Choroid plexus epithelial cell (primary cell): ENCODE measurements at regions not wholly inside any gene's neighbourhood (a gene's known extent, or its start where the extent isn't known, plus 50 kb on each side); places are given as distances from the start of the nearest gene placed in this dataset.

Source experiments
- DNase-seq: peaks from one replicate; pipeline ENCODE4 v3.0.0-alpha.2; 2010; ENCODE audit warnings: low read depth
- H3K4me3 ChIP-seq: 2 replicates; pipeline ENCODE4 v1.5.1; 2011; ENCODE audit warnings: low read depth, mild to moderate bottlenecking, control low read depth, low read length, moderate library complexity
- TF ChIP-seq, protein P1 (sequence below): conservative IDR thresholded peaks from 2 replicates; pipeline ENCODE4 v1.5.1; 2011; ENCODE audit warnings: low read depth, mild to moderate bottlenecking, control low read depth, inconsistent platforms, low read length, moderate library complexity

DNA sequence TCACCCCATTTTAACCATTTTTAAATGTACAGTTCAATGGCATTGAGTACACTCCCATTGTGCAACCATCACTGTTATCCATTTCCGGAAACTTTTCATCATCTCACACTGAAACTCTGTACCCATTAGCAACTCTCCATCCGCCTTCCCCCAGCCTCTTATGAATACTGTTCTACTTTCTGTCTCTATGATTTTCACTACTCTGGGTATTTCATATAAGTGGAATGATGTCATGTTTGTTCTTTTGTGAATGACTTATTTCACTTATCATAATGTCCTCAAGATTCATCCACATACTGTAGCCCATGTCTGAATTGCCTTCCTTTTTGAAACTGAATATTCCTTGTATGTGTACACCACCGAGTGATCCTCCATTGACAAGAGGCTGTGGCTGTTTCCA is 92.9 kb upstream of the TOX2 start:
- TF ChIP-seq, protein P1, sequence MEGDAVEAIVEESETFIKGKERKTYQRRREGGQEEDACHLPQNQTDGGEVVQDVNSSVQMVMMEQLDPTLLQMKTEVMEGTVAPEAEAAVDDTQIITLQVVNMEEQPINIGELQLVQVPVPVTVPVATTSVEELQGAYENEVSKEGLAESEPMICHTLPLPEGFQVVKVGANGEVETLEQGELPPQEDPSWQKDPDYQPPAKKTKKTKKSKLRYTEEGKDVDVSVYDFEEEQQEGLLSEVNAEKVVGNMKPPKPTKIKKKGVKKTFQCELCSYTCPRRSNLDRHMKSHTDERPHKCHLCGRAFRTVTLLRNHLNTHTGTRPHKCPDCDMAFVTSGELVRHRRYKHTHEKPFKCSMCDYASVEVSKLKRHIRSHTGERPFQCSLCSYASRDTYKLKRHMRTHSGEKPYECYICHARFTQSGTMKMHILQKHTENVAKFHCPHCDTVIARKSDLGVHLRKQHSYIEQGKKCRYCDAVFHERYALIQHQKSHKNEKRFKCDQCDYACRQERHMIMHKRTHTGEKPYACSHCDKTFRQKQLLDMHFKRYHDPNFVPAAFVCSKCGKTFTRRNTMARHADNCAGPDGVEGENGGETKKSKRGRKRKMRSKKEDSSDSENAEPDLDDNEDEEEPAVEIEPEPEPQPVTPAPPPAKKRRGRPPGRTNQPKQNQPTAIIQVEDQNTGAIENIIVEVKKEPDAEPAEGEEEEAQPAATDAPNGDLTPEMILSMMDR = no peak
- H3K4me3 ChIP-seq = no peak overlapping the region
- no peak for DNase-seq

DNA sequence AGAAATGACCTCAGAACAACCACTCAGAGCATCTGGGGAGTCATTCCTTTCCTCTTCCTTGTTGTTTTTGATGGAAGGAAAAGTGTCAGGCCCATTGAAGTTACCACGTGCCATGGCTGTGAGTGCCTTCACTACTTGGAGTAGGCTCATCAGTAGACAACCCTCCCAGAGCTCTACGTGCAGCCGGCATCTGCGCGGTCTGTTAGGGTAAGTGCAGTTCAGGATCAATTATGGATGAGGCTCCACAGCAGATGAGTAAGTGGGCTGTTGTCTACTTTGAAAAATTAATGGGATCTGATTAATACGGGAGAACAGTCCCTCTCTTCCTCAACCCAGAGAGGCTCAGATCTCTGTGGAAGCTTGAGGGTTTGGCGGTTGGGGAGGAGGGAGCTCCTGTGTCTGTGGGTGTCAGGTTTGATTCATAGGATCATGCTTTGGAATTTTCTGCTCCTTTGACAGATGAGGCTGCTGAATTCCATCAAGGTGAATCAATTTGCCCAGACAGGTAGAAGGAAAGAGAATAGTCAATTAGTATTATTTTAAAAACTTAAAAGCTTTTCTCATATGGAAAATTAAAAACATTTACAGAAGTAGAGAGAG is 93.8 kb upstream of the TOX2 start:
- no peak overlapping the region for H3K4me3 ChIP-seq
- no peak for DNase-seq
- TF ChIP-seq, protein P1 = no peak

DNA sequence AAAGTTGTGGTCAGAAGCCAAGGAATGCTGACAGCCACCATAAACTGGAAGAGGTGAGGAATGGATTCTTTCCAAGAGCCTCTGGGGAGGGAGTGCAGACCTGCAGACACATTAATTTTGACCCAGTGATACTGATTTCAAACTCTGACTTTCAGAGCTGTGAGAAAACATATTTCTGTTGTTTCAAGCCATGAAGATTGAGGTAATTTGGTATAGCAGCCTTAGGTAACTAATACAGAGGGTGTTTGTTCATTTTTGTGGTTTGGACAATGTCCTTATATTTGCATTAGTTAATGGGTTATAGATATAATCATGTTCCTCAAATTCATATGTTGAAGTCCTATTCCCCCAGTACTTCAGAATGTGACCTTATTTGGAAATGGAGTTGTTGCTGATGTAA is 85.4 kb upstream of the GTSF1L start:
- DNase-seq = no peak
- H3K4me3 ChIP-seq = no peak overlapping the region
- TF ChIP-seq, protein P1 = no peak

DNA sequence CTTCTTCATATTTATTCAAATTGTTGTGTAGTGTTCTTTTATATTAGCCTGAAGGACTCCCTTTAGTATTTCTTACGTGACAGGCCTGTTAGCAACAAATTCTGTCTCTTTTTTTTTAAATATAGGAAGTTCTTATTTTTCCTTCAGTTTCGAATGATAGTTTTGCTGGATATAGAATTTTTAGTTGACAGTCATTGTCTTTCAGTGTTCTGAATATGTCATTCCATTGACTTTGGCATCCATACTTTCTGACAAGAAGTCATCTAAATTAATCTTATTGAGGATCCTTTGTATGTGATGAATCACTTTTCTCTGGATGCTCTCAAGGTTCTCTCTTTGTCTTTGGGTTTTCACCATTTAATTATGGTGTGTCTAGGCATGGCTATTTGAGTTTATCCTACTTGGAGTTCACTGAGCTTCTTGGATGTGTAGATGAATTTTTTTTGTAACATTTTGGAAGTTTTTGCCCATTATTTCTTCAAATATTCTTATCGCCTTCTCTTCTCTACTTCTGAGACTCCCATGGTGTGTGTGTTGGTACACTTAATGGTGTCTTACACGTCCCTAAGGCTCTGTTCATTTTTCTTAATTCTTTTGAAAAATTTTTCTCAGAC is 82.5 kb upstream of the GTSF1L start:
- TF ChIP-seq, protein P1 = no peak
- no peak overlapping the region for H3K4me3 ChIP-seq
- DNase-seq = no peak

DNA sequence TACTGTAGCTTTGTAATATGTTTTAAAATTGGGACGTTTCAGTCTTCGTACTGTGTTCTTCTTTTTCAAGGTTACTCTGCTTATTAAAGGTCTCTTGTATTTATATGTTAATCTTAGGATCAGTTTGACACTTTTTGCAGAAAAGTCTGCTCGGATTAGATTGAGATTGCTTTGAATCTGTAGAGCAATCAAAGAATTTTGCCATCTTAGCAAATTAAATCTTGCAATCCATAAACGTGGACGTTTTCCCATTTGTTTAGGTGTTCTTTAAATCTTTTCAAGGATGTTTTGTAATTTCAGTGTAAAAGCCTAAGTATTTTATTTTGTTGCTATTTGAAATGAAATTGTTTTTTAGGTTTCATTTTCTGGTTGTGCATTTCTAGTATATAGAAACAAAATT is 78.0 kb upstream of the GTSF1L start:
- no peak for DNase-seq
- no peak overlapping the region for H3K4me3 ChIP-seq
- TF ChIP-seq, protein P1 = no peak

DNA sequence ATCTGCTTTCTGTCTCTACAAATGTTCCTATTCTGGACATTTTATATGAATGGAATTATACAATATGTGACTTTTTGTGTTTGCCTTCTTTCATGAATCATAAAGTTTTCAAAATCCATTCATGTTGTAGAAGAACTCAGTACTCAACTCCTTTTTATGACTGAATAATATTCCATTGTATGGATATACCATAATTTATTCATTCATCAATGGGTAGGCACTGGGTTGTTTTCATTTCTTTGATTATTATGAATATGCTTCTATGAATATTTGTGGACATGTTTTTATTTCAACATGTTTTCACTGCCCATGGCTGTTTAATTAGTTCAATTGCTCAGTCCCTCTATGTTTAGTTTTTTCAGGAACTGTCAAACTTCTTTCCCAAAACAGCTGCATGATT is 76.5 kb upstream of the GTSF1L start:
- DNase-seq = no peak
- H3K4me3 ChIP-seq = no peak overlapping the region
- TF ChIP-seq, protein P1 = no peak

DNA sequence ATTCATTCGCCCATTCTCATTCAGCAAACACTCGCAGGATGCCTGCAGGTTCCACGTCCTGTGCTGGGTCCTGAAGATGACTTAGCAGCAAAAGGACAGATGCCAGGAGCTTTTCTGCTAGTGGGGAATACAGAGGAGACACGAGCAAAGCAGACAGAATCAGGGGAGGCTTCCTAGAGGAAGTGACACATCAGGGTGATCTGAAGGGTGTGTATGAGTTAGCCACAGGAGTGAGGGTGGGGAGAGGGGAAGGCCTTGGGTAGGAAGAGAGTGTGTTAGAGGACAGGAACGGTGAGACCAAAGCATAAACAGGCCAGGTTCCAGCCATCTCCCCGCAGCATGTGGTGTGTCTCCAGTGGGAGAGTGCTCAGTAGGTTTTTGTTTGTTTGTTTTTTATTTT is 73.4 kb upstream of the GTSF1L start:
- DNase-seq = no peak
- TF ChIP-seq, protein P1 = no peak
- no peak overlapping the region for H3K4me3 ChIP-seq
